HG02938 (cell line): ENCODE measurements at regions not wholly inside any gene's neighbourhood (a gene's known extent, or its start where the extent isn't known, plus 50 kb on each side); places are given as distances from the start of the nearest gene placed in this dataset.
"Not testable (repeated sequence)": the region's sequence is repeated elsewhere in the genome, so short reads cannot be mapped to it uniquely, and the experiment has no call there.

Experiments used
- ATAC-seq: cut with Tn5 transposase; IDR thresholded peaks from one replicate; pipeline ENCODE4 v1.9.1; 2021; ENCODE audit warnings: mild to moderate bottlenecking, moderate library complexity; ENCODE audit not compliant: unreplicated experiment

- no peak for ATAC-seq
These were observed 840.6 kb downstream of the BRINP3 start for GRCh38 chr1:189637041-189637440.

GRCh38 chr1:189644156-189644555 lies 833.5 kb downstream of the BRINP3 start:
- not testable (repeated sequence) for ATAC-seq

GRCh38 chr1:189644970-189645369 lies 832.7 kb downstream of the BRINP3 start:
- ATAC-seq, result no peak

- ATAC-seq, result no peak
These were observed 831.6 kb downstream of the BRINP3 start for GRCh38 chr1:189646066-189646465.

- no peak for ATAC-seq
These were observed 822.8 kb downstream of the BRINP3 start for GRCh38 chr1:189654906-189655305.

- no peak for ATAC-seq
These were observed 820.8 kb downstream of the BRINP3 start for GRCh38 chr1:189656628-189657530.

GRCh38 chr1:189657715-189658114 lies 819.9 kb downstream of the BRINP3 start:
- no peak for ATAC-seq

- ATAC-seq, result no peak
These were observed 819.3 kb downstream of the BRINP3 start for GRCh38 chr1:189658381-189658780.

- ATAC-seq, result no peak
These were observed 817.9 kb downstream of the BRINP3 start for GRCh38 chr1:189659731-189660130.

GRCh38 chr1:189662190-189662589 lies 815.5 kb downstream of the BRINP3 start:
- ATAC-seq, result no peak

GRCh38 chr1:189669846-189670245 lies 807.8 kb downstream of the BRINP3 start:
- ATAC-seq, result no peak

GRCh38 chr1:189673217-189673616 lies 804.4 kb downstream of the BRINP3 start:
- ATAC-seq, result no peak

GRCh38 chr1:189675712-189676244 lies 801.9 kb downstream of the BRINP3 start:
- no peak for ATAC-seq

- ATAC-seq, result no peak
These were observed 798.9 kb downstream of the BRINP3 start for GRCh38 chr1:189678779-189679178.

GRCh38 chr1:189681252-189681919 lies 796.3 kb downstream of the BRINP3 start:
- peak; percentile 85 for ATAC-seq

- no peak for ATAC-seq
These were observed 795.1 kb downstream of the BRINP3 start for GRCh38 chr1:189682591-189682990.

GRCh38 chr1:189686288-189686687 lies 791.4 kb downstream of the BRINP3 start:
- no peak for ATAC-seq

GRCh38 chr1:189693140-189693539 lies 784.5 kb downstream of the BRINP3 start:
- ATAC-seq, result no peak

GRCh38 chr1:189696297-189696696 lies 781.4 kb downstream of the BRINP3 start:
- no peak for ATAC-seq

- no peak for ATAC-seq
These were observed 780.6 kb downstream of the BRINP3 start for GRCh38 chr1:189697113-189697512.

- ATAC-seq, result no peak
These were observed 776.1 kb downstream of the BRINP3 start for GRCh38 chr1:189701606-189702005.

GRCh38 chr1:189706594-189706993 lies 771.1 kb downstream of the BRINP3 start:
- ATAC-seq, result no peak
